ENCODE measurements at regions not wholly inside any gene's neighbourhood (a gene's known extent, or its start where the extent isn't known, plus 50 kb on each side); places are given as distances from the start of the nearest gene placed in this dataset.

GRCh38 chr13:27327633-27328032, 57.0 kb downstream of the RASL11A start:
- Histone ChIP-seq H3K9me3 (ENCODE audit: control insufficient read depth, low read length) (no peaks in the 10 kb centered on the region), H3K27me3 (ENCODE audit: control insufficient read depth in 1 of 2, insufficient read depth in 2 of 2, low read length in 1 of 2) (no peaks in the 10 kb centered on the region), H3K36me3 (ENCODE audit: control insufficient read depth in 1 of 2, insufficient read depth in 2 of 2, low read length in 1 of 2) (no peaks in the 10 kb centered on the region), H3K4me1 (ENCODE audit: control insufficient read depth in 1 of 2, insufficient read depth in 2 of 2, low read length in 2 of 2) (no peaks in the 10 kb centered on the region), H3K4me3 (ENCODE audit: low read length in 2 of 2) (no peak overlapping the region), H3K27ac (ENCODE audit: low read depth in 1 of 2, low read length in 2 of 2) (no peak overlapping the region)
- ATAC-seq (ENCODE audit: low FRiP score) (no peak), DNase-seq (no peak)
- WGBS, 2 donors = 93 to 94% methylated on average over 5 of the region's 5 CpGs
- intact Hi-C loops (cut with DNase I) = no loop called here

- ATAC-seq (ENCODE audit: low FRiP score) (no peak), DNase-seq (no peak)
- Histone ChIP-seq H3K27ac (ENCODE audit: low read depth in 1 of 2, low read length in 2 of 2) (no peak overlapping the region), H3K36me3 (ENCODE audit: control insufficient read depth in 1 of 2, insufficient read depth in 2 of 2, low read length in 1 of 2) (no peaks in the 10 kb centered on the region), H3K9me3 (ENCODE audit: control insufficient read depth, low read length) (no peaks in the 10 kb centered on the region), H3K4me1 (ENCODE audit: control insufficient read depth in 1 of 2, insufficient read depth in 2 of 2, low read length in 2 of 2) (no peaks in the 10 kb centered on the region), H3K27me3 (ENCODE audit: control insufficient read depth in 1 of 2, insufficient read depth in 2 of 2, low read length in 1 of 2) (no peaks in the 10 kb centered on the region), H3K4me3 (ENCODE audit: low read length in 2 of 2) (no peak overlapping the region)
- 60 to 71% methylated on average over 5 of the region's 5 CpGs for WGBS, 2 donors
- intact Hi-C loops (cut with DNase I) = no loop called here
Observed at GRCh38 chr13:27329210-27329609, 58.6 kb downstream of the RASL11A start.

- Histone ChIP-seq H3K27me3 (ENCODE audit: control insufficient read depth in 1 of 2, insufficient read depth in 2 of 2, low read length in 1 of 2) (no peaks in the 10 kb centered on the region), H3K36me3 (ENCODE audit: control insufficient read depth in 1 of 2, insufficient read depth in 2 of 2, low read length in 1 of 2) (no peaks in the 10 kb centered on the region), H3K9me3 (ENCODE audit: control insufficient read depth, low read length) (no peaks in the 10 kb centered on the region), H3K27ac (ENCODE audit: low read depth in 1 of 2, low read length in 2 of 2) (no peak overlapping the region), H3K4me1 (ENCODE audit: control insufficient read depth in 1 of 2, insufficient read depth in 2 of 2, low read length in 2 of 2) (no peaks in the 10 kb centered on the region), H3K4me3 (ENCODE audit: low read length in 2 of 2) (no peak overlapping the region)
- ATAC-seq (ENCODE audit: low FRiP score) (no peak), DNase-seq (no peak)
- intact Hi-C loops (cut with DNase I) = no loop called here
- WGBS, 2 donors = 62 to 78% methylated on average over 13 of the region's 13 CpGs
Observed at GRCh38 chr13:27334774-27335435, 64.3 kb downstream of the RASL11A start.

GRCh38 chr13:27336014-27336673, 65.5 kb downstream of the RASL11A start:
- ATAC-seq (ENCODE audit: low FRiP score) (no peak), DNase-seq (no peak)
- 52 to 56% methylated on average over 6 of the region's 6 CpGs for WGBS, 2 donors
- Histone ChIP-seq H3K4me3 (ENCODE audit: low read length in 2 of 2) (no peak overlapping the region), H3K27ac (ENCODE audit: low read depth in 1 of 2, low read length in 2 of 2) (no peak overlapping the region), H3K27me3 (ENCODE audit: control insufficient read depth in 1 of 2, insufficient read depth in 2 of 2, low read length in 1 of 2) (no peaks in the 10 kb centered on the region), H3K36me3 (ENCODE audit: control insufficient read depth in 1 of 2, insufficient read depth in 2 of 2, low read length in 1 of 2) (no peaks in the 10 kb centered on the region), H3K9me3 (ENCODE audit: control insufficient read depth, low read length) (no peaks in the 10 kb centered on the region), H3K4me1 (ENCODE audit: control insufficient read depth in 1 of 2, insufficient read depth in 2 of 2, low read length in 2 of 2) (no peaks in the 10 kb centered on the region)
- intact Hi-C loops (cut with DNase I) = no loop called here

GRCh38 chr13:27338207-27338606, 67.6 kb downstream of the RASL11A start:
- Histone ChIP-seq H3K27me3 (ENCODE audit: control insufficient read depth in 1 of 2, insufficient read depth in 2 of 2, low read length in 1 of 2) (no peaks in the 10 kb centered on the region), H3K27ac (ENCODE audit: low read depth in 1 of 2, low read length in 2 of 2) (no peak overlapping the region), H3K36me3 (ENCODE audit: control insufficient read depth in 1 of 2, insufficient read depth in 2 of 2, low read length in 1 of 2) (no peaks in the 10 kb centered on the region), H3K4me3 (ENCODE audit: low read length in 2 of 2) (no peak overlapping the region), H3K4me1 (ENCODE audit: control insufficient read depth in 1 of 2, insufficient read depth in 2 of 2, low read length in 2 of 2) (no peaks in the 10 kb centered on the region), H3K9me3 (ENCODE audit: control insufficient read depth, low read length) (no peaks in the 10 kb centered on the region)
- DNase-seq (no peak), ATAC-seq (ENCODE audit: low FRiP score) (no peak)
- intact Hi-C loops (cut with DNase I) = no loop called here
- 91 to 100% methylated on average over 1 of the region's 1 CpG for WGBS, 2 donors

- no peak for ATAC-seq (ENCODE audit: low FRiP score)
- WGBS, 2 donors = 60 to 62% methylated on average over 8 of the region's 8 CpGs
- Histone ChIP-seq H3K4me3 (ENCODE audit: low read length in 2 of 2) (no peak overlapping the region), H3K4me1 (ENCODE audit: control insufficient read depth in 1 of 2, insufficient read depth in 2 of 2, low read length in 2 of 2) (no peaks in the 10 kb centered on the region), H3K27ac (ENCODE audit: low read depth in 1 of 2, low read length in 2 of 2) (no peak overlapping the region), H3K36me3 (ENCODE audit: control insufficient read depth in 1 of 2, insufficient read depth in 2 of 2, low read length in 1 of 2) (no peaks in the 10 kb centered on the region), H3K9me3 (ENCODE audit: control insufficient read depth, low read length) (no peaks in the 10 kb centered on the region), H3K27me3 (ENCODE audit: control insufficient read depth in 1 of 2, insufficient read depth in 2 of 2, low read length in 1 of 2) (no peaks in the 10 kb centered on the region)
- intact Hi-C loops (cut with DNase I) = no loop called here
- DNase-seq = no peak
Observed at GRCh38 chr13:27338816-27339215, 68.2 kb downstream of the RASL11A start.

- Histone ChIP-seq H3K9me3 (ENCODE audit: control insufficient read depth, low read length) (no peaks in the 10 kb centered on the region), H3K27ac (ENCODE audit: low read depth in 1 of 2, low read length in 2 of 2) (no peak overlapping the region), H3K4me3 (ENCODE audit: low read length in 2 of 2) (no peak overlapping the region), H3K4me1 (ENCODE audit: control insufficient read depth in 1 of 2, insufficient read depth in 2 of 2, low read length in 2 of 2) (no peaks in the 10 kb centered on the region), H3K36me3 (ENCODE audit: control insufficient read depth in 1 of 2, insufficient read depth in 2 of 2, low read length in 1 of 2) (no peaks in the 10 kb centered on the region), H3K27me3 (ENCODE audit: control insufficient read depth in 1 of 2, insufficient read depth in 2 of 2, low read length in 1 of 2) (no peaks in the 10 kb centered on the region)
- ATAC-seq (ENCODE audit: low FRiP score) (no peak), DNase-seq (no peak)
- WGBS, 2 donors = 23% methylated on average over 6 of the region's 6 CpGs
- intact Hi-C loops (cut with DNase I) = no loop called here
Observed at GRCh38 chr13:27339299-27339698, 68.7 kb downstream of the RASL11A start.

- DNase-seq (no peak), ATAC-seq (ENCODE audit: low FRiP score) (no peak)
- Histone ChIP-seq H3K4me3 (ENCODE audit: low read length in 2 of 2) (no peak overlapping the region), H3K9me3 (ENCODE audit: control insufficient read depth, low read length) (no peaks in the 10 kb centered on the region), H3K27me3 (ENCODE audit: control insufficient read depth in 1 of 2, insufficient read depth in 2 of 2, low read length in 1 of 2) (no peaks in the 10 kb centered on the region), H3K27ac (ENCODE audit: low read depth in 1 of 2, low read length in 2 of 2) (no peak overlapping the region), H3K36me3 (ENCODE audit: control insufficient read depth in 1 of 2, insufficient read depth in 2 of 2, low read length in 1 of 2) (no peaks in the 10 kb centered on the region), H3K4me1 (ENCODE audit: control insufficient read depth in 1 of 2, insufficient read depth in 2 of 2, low read length in 2 of 2) (no peaks in the 10 kb centered on the region)
- WGBS, 2 donors = 56 to 58% methylated on average over 6 of the region's 6 CpGs
- intact Hi-C loops (cut with DNase I) = no loop called here
Observed at GRCh38 chr13:27341616-27342015, 71.0 kb downstream of the RASL11A start.

GRCh38 chr13:27347211-27347772, 76.7 kb downstream of the RASL11A start:
- Histone ChIP-seq H3K4me1 (ENCODE audit: control insufficient read depth in 1 of 2, insufficient read depth in 2 of 2, low read length in 2 of 2) (no peaks in the 10 kb centered on the region), H3K36me3 (ENCODE audit: control insufficient read depth in 1 of 2, insufficient read depth in 2 of 2, low read length in 1 of 2) (no peaks in the 10 kb centered on the region), H3K27me3 (ENCODE audit: control insufficient read depth in 1 of 2, insufficient read depth in 2 of 2, low read length in 1 of 2) (no peaks in the 10 kb centered on the region), H3K4me3 (ENCODE audit: low read length in 2 of 2) (no peak overlapping the region), H3K27ac (ENCODE audit: low read depth in 1 of 2, low read length in 2 of 2) (no peak overlapping the region), H3K9me3 (ENCODE audit: control insufficient read depth, low read length) (no peaks in the 10 kb centered on the region)
- intact Hi-C loops (cut with DNase I) = no loop called here
- WGBS, 2 donors = 43 to 49% methylated on average over 13 of the region's 13 CpGs
- no peak for DNase-seq
- ATAC-seq (ENCODE audit: low FRiP score) = no peak

Data from aorta (tissue), 5 donors.